Tibial artery (tissue), 4 donors: ENCODE measurements at regions not wholly inside any gene's neighbourhood (a gene's known extent, or its start where the extent isn't known, plus 50 kb on each side); places are given as distances from the start of the nearest gene placed in this dataset.

Source experiments
- DNase-seq, 2 donors: peaks; one replicate each; pipeline ENCODE4 v3.0.0-alpha.2; 2019
- H3K27ac ChIP-seq, 2 donors: fragments of 200-600 bp; sonication (generic) in 1 of 2; 1 replicate in 1 of 2; 2 replicates in 1 of 2; pipeline ENCODE4 v1.5.1; 2018 to 2019; ENCODE audit warnings: mild to moderate bottlenecking in 1 of 2
- H3K27me3 ChIP-seq, 2 donors: fragments of 200-600 bp; sonication (generic) in 1 of 2; one replicate each; pipeline versions ENCODE4 v1.5.1 to v1.6.0; 2016 to 2019
- H3K36me3 ChIP-seq, 3 donors: fragments of 200-600 bp; sonication (generic) in 2 of 3; one replicate each; pipeline ENCODE4 v1.5.1; 2016 to 2019; ENCODE audit warnings: mild to moderate bottlenecking in 2 of 3
- H3K4me1 ChIP-seq, 4 donors: fragments of 200-600 bp; sonication (generic) in 2 of 4; 1 replicate in 3 of 4; 2 replicates in 1 of 4; pipeline ENCODE4 v1.5.1; 2016 to 2019
- H3K4me3 ChIP-seq, 2 donors: fragments of 200-600 bp; sonication (generic) in 1 of 2; 1 replicate in 1 of 2; 2 replicates in 1 of 2; pipeline ENCODE4 v1.5.1; 2018 to 2019; ENCODE audit warnings: mild to moderate bottlenecking in 2 of 2
- H3K9me3 ChIP-seq, 3 donors: fragments of 200-600 bp; sonication (generic) in 1 of 3; one replicate each; pipeline ENCODE4 v1.5.1; 2016 to 2019
- intact Hi-C: fragments of 100-400 bp; cut with DNase I; formaldehyde crosslinking; loops from one replicate; pipeline ENCODE4 v1.15.0; 2023; ENCODE audit warnings: low total_unique reads
- TF ChIP-seq, protein P1 (sequence below), 2 experiments: fragments of 200-600 bp in 1 of 2; fragments of 450-650 bp in 1 of 2; IDR thresholded peaks; one replicate each; pipeline ENCODE4 v1.5.1; 2017 to 2019; ENCODE audit warnings: antibody characterized with exemption in 2 of 2, mild to moderate bottlenecking in 1 of 2, moderate library complexity in 1 of 2

DNA sequence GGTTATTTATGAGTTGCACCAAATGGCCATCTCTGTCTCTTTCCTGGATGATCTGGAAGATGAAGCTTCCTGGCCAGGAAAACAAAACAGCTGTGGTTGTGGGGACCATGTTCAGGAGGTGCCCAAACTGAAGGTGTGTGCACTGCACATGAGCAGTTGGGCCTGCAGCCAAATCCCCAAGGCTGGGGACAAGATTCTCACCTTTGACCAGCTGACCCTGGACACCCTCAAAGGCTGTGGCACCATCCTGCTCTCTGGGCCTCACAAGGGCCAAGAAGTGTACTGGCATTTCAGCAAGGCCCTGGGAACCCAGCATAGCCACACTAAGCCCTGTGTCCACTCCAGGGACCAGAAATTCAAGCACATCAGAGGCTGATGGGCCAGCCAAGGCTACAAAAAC is 84.2 kb downstream of the KCNRG start:
- intact Hi-C loops, result no loop called here
- H3K27ac ChIP-seq, result no peak overlapping the region
- H3K4me3 ChIP-seq, result no peak overlapping the region
- TF ChIP-seq, protein P1, sequence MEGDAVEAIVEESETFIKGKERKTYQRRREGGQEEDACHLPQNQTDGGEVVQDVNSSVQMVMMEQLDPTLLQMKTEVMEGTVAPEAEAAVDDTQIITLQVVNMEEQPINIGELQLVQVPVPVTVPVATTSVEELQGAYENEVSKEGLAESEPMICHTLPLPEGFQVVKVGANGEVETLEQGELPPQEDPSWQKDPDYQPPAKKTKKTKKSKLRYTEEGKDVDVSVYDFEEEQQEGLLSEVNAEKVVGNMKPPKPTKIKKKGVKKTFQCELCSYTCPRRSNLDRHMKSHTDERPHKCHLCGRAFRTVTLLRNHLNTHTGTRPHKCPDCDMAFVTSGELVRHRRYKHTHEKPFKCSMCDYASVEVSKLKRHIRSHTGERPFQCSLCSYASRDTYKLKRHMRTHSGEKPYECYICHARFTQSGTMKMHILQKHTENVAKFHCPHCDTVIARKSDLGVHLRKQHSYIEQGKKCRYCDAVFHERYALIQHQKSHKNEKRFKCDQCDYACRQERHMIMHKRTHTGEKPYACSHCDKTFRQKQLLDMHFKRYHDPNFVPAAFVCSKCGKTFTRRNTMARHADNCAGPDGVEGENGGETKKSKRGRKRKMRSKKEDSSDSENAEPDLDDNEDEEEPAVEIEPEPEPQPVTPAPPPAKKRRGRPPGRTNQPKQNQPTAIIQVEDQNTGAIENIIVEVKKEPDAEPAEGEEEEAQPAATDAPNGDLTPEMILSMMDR (IDR thresholded peaks at IDR 0.05), result no peak
- peaks cover 0 to 20% (median 1%) of the 10 kb centered on the region in 4 donors for H3K4me1 ChIP-seq
- H3K27me3 ChIP-seq, result no peaks in the 10 kb centered on the region
- H3K36me3 ChIP-seq, result peaks cover 0 to 5% (median 0%) of the 10 kb centered on the region in 3 donors
- no peaks in the 10 kb centered on the region for H3K9me3 ChIP-seq
- DNase-seq, result no peak

DNA sequence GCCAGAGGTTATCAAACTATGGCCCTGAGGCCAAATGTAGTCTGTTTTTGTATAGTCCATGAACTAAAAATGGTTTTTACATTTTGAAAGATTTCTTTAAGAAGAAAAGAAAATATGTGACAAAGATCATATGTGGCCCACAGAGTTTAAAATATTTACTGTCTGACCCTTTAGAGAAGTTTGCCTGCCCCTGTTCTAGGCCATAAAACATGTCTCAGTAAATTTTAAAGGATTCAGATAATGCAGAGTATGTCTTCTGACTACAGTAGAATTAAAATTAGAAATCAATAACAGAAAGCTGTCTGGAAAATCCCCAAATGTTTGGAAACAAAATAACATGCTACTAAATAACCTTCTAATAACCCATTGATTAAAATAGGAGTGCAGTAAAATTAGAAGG is 86.3 kb downstream of the KCNRG start:
- H3K36me3 ChIP-seq, result peaks cover 0 to 5% (median 0%) of the 10 kb centered on the region in 3 donors
- no peaks in the 10 kb centered on the region for H3K9me3 ChIP-seq
- TF ChIP-seq, protein P1 (IDR thresholded peaks at IDR 0.05), result no peak
- intact Hi-C loops, result no loop called here
- H3K27ac ChIP-seq, result no peak overlapping the region
- no peaks in the 10 kb centered on the region for H3K27me3 ChIP-seq
- DNase-seq, result no peak
- no peak overlapping the region for H3K4me3 ChIP-seq
- peaks cover 0 to 38% (median 1%) of the 10 kb centered on the region in 4 donors for H3K4me1 ChIP-seq

- intact Hi-C loops, result no loop called here
- TF ChIP-seq, protein P1 (IDR thresholded peaks at IDR 0.05), result no peak
- no peak overlapping the region for H3K27ac ChIP-seq
Observed at GRCh38 chr13:50104493-50104892, 89.2 kb downstream of the KCNRG start.

DNA sequence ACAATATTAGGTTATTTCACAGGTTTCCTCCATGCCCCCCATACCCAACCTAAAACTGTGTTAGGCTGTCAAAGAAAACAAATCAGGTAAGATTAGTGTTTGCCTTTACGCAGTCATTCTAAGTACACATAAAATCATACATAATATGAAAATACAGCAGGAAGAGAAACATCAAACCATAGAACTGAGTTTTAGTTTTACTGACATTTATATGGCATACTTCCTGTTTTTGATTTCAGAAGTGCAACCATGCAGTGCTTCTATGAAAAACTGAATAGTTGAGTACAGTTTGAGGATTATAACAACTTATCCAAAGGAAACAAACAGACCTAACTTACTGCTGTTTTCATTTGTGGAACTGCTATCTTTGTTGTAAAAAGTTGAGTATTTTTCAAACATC is 91.3 kb downstream of the KCNRG start:
- no peaks in the 10 kb centered on the region for H3K9me3 ChIP-seq
- H3K27me3 ChIP-seq, result no peaks in the 10 kb centered on the region
- no peak overlapping the region for H3K4me3 ChIP-seq
- no peak for DNase-seq
- H3K36me3 ChIP-seq, result no peaks in the 10 kb centered on the region
- intact Hi-C loops, result no loop called here
- H3K4me1 ChIP-seq, result peaks cover 0 to 40% (median 1%) of the 10 kb centered on the region in 4 donors
- TF ChIP-seq, protein P1 (IDR thresholded peaks at IDR 0.05), result no peak
- no peak overlapping the region for H3K27ac ChIP-seq

More at GRCh38 chr13:50104493-50104892, 89.2 kb downstream of the KCNRG start:
- peaks cover 0 to 40% (median 1%) of the 10 kb centered on the region in 4 donors for H3K4me1 ChIP-seq
- H3K4me3 ChIP-seq, result no peak overlapping the region
- no peak for DNase-seq
- no peaks in the 10 kb centered on the region for H3K9me3 ChIP-seq
- no peaks in the 10 kb centered on the region for H3K27me3 ChIP-seq
- peaks cover 0 to 1% (median 0%) of the 10 kb centered on the region in 3 donors for H3K36me3 ChIP-seq

GRCh38 chr13:50107205-50107604 is 92.0 kb downstream of the KCNRG start:
- TF ChIP-seq, protein P1 (IDR thresholded peaks at IDR 0.05), result no peak

GRCh38 chr13:50114961-50115360 is 99.7 kb downstream of the KCNRG start:
- TF ChIP-seq, protein P1 (IDR thresholded peaks at IDR 0.05), result no peak
- Histone ChIP-seq H3K27me3 (no peaks in the 10 kb centered on the region), H3K36me3 (no peaks in the 10 kb centered on the region), H3K4me1 (peaks cover 0 to 18% (median 8%) of the 10 kb centered on the region in 4 donors), H3K9me3 (no peaks in the 10 kb centered on the region), H3K4me3 (no peak overlapping the region), H3K27ac (no peak overlapping the region)
- intact Hi-C loops, result no loop called here
- DNase-seq, result no peak

More at GRCh38 chr13:50107205-50107604, 92.0 kb downstream of the KCNRG start:
- H3K36me3 ChIP-seq, result no peaks in the 10 kb centered on the region
- peaks cover 0 to 40% (median 1%) of the 10 kb centered on the region in 4 donors for H3K4me1 ChIP-seq
- no peak for DNase-seq
- H3K9me3 ChIP-seq, result no peaks in the 10 kb centered on the region
- no peaks in the 10 kb centered on the region for H3K27me3 ChIP-seq
- H3K4me3 ChIP-seq, result no peak overlapping the region
- no peak overlapping the region for H3K27ac ChIP-seq
- intact Hi-C loops, result no loop called here
